ENCODE measurements at regions not wholly inside any gene's neighbourhood (a gene's known extent, or its start where the extent isn't known, plus 50 kb on each side); places are given as distances from the start of the nearest gene placed in this dataset.
A peak's percentile ranks its signal among the peaks of the same experiment; 100 is the strongest.

DNA sequence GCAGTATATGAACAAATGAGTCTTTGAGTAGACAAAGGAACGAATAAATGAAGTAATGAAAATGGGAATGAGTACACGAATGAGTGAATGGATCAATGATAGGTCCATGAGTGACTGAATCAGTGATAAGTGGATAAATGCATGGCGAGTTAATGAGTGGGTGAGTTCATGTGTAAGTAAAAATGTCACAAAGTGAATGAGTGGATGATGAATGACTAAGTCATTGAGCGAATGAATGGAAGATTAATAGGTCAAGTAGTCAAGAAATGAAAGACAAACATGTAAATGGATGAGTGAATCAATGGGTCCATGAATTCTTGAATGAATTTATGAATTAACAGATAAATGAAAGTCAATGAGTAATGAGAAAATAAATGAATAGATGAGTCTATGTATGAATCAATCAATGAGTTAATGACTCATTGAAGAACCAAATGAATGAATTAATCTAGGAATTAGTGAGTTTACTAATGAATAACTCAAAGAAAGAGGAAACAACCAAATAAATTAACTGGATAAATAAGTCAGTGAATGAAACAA is 97.3 kb upstream of the RTL1 start:
- H3K4me3 ChIP-seq (ENCODE audit: control insufficient read depth, low read depth, low read length) = no peak overlapping the region
- TF ChIP-seq, protein P1, sequence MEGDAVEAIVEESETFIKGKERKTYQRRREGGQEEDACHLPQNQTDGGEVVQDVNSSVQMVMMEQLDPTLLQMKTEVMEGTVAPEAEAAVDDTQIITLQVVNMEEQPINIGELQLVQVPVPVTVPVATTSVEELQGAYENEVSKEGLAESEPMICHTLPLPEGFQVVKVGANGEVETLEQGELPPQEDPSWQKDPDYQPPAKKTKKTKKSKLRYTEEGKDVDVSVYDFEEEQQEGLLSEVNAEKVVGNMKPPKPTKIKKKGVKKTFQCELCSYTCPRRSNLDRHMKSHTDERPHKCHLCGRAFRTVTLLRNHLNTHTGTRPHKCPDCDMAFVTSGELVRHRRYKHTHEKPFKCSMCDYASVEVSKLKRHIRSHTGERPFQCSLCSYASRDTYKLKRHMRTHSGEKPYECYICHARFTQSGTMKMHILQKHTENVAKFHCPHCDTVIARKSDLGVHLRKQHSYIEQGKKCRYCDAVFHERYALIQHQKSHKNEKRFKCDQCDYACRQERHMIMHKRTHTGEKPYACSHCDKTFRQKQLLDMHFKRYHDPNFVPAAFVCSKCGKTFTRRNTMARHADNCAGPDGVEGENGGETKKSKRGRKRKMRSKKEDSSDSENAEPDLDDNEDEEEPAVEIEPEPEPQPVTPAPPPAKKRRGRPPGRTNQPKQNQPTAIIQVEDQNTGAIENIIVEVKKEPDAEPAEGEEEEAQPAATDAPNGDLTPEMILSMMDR (conservative IDR thresholded peaks at IDR 0.05; ENCODE audit: control insufficient read depth, insufficient read depth, low read depth, low read length) = no peak
- DNase-seq (ENCODE audit: low read depth) = no peak

- peak; percentile 98 for DNase-seq (ENCODE audit: low read depth)
- TF ChIP-seq, protein P1 (conservative IDR thresholded peaks at IDR 0.05; ENCODE audit: control insufficient read depth, insufficient read depth, low read depth, low read length) = no peak
- H3K4me3 ChIP-seq (ENCODE audit: control insufficient read depth, low read depth, low read length) = no peak overlapping the region
These were observed 98.0 kb upstream of the RTL1 start for GRCh38 chr14:101001311-101002069.

GRCh38 chr14:101002738-101003137 is 99.2 kb upstream of the RTL1 start:
- H3K4me3 ChIP-seq (ENCODE audit: control insufficient read depth, low read depth, low read length) = no peak overlapping the region
- DNase-seq (ENCODE audit: low read depth) = no peak
- TF ChIP-seq, protein P1 (conservative IDR thresholded peaks at IDR 0.05; ENCODE audit: control insufficient read depth, insufficient read depth, low read depth, low read length) = no peak

- H3K4me3 ChIP-seq (ENCODE audit: control insufficient read depth, low read depth, low read length) = no peak overlapping the region
- DNase-seq (ENCODE audit: low read depth) = no peak
- TF ChIP-seq, protein P1 (conservative IDR thresholded peaks at IDR 0.05; ENCODE audit: control insufficient read depth, insufficient read depth, low read depth, low read length) = no peak
These were observed 100.7 kb upstream of the RTL1 start for GRCh38 chr14:101004176-101004575.

- TF ChIP-seq, protein P1 (conservative IDR thresholded peaks at IDR 0.05; ENCODE audit: control insufficient read depth, insufficient read depth, low read depth, low read length) = no peak
These were observed 101.4 kb upstream of the RTL1 start for GRCh38 chr14:101004954-101005353.

DNA sequence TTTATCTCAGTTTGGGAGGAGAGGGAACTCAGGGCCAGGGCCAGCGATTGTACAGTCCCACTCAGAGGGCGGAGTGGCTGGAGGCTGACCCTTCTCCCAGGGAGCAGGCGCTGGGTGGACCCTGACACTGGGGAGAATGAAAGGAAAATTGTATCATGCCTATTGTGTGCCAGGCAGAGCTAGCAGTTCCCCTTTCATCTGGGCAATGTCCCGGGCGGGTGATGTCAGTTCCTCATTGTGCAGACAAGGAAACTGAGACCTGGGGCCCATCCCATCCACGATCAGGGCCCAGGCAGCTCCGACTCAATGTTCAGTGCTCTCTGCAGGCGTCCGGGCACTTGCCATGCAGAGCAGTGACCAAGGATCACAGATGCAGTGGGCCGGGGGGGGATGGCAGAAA is 101.9 kb upstream of the RTL1 start:
- TF ChIP-seq, protein P1 (conservative IDR thresholded peaks at IDR 0.05; ENCODE audit: control insufficient read depth, insufficient read depth, low read depth, low read length) = no peak
- H3K4me3 ChIP-seq (ENCODE audit: control insufficient read depth, low read depth, low read length) = no peak overlapping the region
- no peak for DNase-seq (ENCODE audit: low read depth)

More at GRCh38 chr14:101004954-101005353, 101.4 kb upstream of the RTL1 start:
- DNase-seq (ENCODE audit: low read depth) = peak; percentile 66
- no peak overlapping the region for H3K4me3 ChIP-seq (ENCODE audit: control insufficient read depth, low read depth, low read length)
